Activated T-cell treated with anti-CD3 and anti-CD28 coated beads, Interleukin-2, amount 50 U/mL, for 24 hours (primary cell): ENCODE measurements at regions not wholly inside any gene's neighbourhood (a gene's known extent, or its start where the extent isn't known, plus 50 kb on each side); places are given as distances from the start of the nearest gene placed in this dataset.
"Not testable (repeated sequence)": the region's sequence is repeated elsewhere in the genome, so short reads cannot be mapped to it uniquely, and the experiment has no call there.

ENCODE experiments used
- DNase-seq: peaks from one replicate; pipeline ENCODE4 v3.0.0-alpha.2; 2020
- H3K27ac Mint-ChIP-seq: 2 replicates; pipeline ENCODE4 v1.8.0; 2020; ENCODE audit warnings: mild to moderate bottlenecking, mixed read lengths
- H3K27me3 Mint-ChIP-seq: 2 replicates; pipeline ENCODE4 v1.8.0; 2020; ENCODE audit warnings: mixed read lengths
- H3K36me3 Mint-ChIP-seq: 2 replicates; pipeline ENCODE4 v1.8.0; 2020; ENCODE audit warnings: low read depth, mixed read lengths
- H3K4me1 Mint-ChIP-seq: 2 replicates; pipeline ENCODE4 v1.8.0; 2020; ENCODE audit warnings: low read depth, mixed read lengths
- H3K4me3 Mint-ChIP-seq: 2 replicates; pipeline ENCODE4 v1.8.0; 2020; ENCODE audit warnings: mild to moderate bottlenecking, moderate library complexity, mixed read lengths
- H3K9me3 Mint-ChIP-seq: 2 replicates; pipeline ENCODE4 v1.8.0; 2020; ENCODE audit warnings: mixed read lengths

DNA sequence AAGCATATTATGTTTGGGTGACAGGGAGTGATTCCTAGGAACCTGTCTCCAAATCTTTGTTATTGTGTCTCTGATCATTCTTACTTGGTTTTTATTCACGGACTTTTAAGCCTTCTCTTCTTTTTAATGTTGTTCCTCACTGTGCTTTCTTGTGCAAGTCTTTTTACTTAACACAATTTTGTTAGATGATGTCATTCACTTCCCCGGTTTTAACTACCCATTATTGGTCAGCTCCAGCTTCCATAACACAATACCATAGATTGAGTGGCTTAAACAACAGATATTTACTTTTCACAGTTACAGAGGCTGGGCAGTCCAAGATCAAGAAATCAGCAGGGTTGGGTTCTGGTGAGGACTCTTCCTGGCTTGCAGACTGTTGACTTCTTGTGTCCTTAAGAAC lies 436.3 kb upstream of the CBLB start:
- no peak for DNase-seq
- no peak overlapping the region for H3K27ac Mint-ChIP-seq
- no peak overlapping the region for H3K4me3 Mint-ChIP-seq
- peaks cover 39% of the 10 kb centered on the region for H3K4me1 Mint-ChIP-seq
- no peaks in the 10 kb centered on the region for H3K9me3 Mint-ChIP-seq
- no peaks in the 10 kb centered on the region for H3K36me3 Mint-ChIP-seq
- H3K27me3 Mint-ChIP-seq, result no peaks in the 10 kb centered on the region

DNA sequence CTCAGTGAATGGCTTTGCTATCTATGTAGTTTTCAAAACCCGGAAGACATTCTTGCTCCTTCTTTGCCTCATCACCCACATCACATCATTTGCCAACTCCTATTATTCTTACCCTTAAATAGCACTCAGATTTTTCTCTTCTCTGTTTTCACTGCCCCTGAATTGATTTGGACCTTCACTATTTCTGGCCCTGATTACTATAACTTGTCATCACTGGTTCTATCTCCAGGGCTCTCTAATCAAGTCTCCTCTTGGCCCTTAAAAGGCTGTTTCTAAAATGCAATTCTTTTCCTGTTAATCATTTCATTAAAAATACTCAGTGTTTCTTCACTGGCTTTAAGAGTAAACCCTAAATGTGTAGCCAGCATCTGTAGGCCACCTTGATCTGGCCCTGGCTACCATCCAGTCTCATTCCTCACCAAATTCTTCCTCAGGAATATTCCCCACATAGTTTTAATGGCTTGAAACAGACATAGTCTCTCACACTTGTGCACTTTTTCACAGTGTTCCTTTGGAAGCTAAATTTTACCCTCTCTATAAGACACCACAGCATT lies 437.1 kb upstream of the CBLB start:
- DNase-seq, result no peak
- Mint-ChIP-seq H3K9me3 (no peaks in the 10 kb centered on the region), H3K27me3 (no peaks in the 10 kb centered on the region)

DNA sequence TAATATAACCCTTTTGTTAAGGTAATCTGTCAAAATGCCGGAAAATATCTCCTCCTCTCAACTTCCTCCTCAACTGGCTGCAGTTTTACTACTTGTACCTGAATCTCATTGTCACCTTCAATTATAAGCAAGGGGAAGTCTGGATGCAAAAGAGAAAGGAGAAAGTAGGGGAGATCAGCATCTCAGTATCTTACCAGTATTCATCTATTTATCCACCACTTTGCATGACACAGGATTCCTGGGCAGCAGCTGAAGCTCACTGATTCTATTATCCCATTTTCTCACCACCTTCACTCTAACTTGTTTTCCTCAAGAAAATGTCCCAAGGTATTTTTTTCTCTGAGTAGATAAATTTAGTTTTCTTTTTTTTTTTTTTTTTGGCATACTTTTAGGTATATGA lies 440.5 kb upstream of the CBLB start:
- no peak for DNase-seq
- Mint-ChIP-seq H3K27ac (no peak overlapping the region), H3K36me3 (no peaks in the 10 kb centered on the region), H3K4me1 (peaks cover 5% of the 10 kb centered on the region), H3K4me3 (no peak overlapping the region), H3K27me3 (no peaks in the 10 kb centered on the region), H3K9me3 (no peaks in the 10 kb centered on the region)

More for the DNA sequence above, 437.1 kb upstream of the CBLB start:
- H3K36me3 Mint-ChIP-seq, result no peaks in the 10 kb centered on the region
- H3K4me3 Mint-ChIP-seq, result no peak overlapping the region
- no peak overlapping the region for H3K27ac Mint-ChIP-seq
- H3K4me1 Mint-ChIP-seq, result peaks cover 36% of the 10 kb centered on the region

DNA sequence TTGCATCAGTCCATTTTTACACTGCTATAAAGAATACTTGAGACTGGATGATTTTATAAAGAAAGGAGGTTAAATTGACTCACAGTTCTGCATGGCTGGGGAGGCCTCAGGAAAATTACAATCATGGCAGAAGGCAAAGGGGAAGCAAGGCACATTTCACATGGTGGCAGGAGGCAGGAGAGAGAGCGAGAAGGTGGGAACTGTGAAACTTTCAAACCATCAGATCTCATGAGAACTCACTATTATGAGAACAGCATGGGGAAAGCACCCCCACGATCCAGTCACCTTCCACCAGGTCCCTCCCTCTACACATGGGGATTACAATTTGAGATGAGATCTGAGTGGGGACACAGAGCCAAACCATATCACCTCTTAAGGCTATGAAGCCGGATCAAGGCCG lies 441.0 kb upstream of the CBLB start:
- DNase-seq, H3K27ac Mint-ChIP-seq, H3K36me3 Mint-ChIP-seq, H3K27me3 Mint-ChIP-seq, H3K4me1 Mint-ChIP-seq, H3K4me3 Mint-ChIP-seq, H3K9me3 Mint-ChIP-seq: not testable (repeated sequence)

DNA sequence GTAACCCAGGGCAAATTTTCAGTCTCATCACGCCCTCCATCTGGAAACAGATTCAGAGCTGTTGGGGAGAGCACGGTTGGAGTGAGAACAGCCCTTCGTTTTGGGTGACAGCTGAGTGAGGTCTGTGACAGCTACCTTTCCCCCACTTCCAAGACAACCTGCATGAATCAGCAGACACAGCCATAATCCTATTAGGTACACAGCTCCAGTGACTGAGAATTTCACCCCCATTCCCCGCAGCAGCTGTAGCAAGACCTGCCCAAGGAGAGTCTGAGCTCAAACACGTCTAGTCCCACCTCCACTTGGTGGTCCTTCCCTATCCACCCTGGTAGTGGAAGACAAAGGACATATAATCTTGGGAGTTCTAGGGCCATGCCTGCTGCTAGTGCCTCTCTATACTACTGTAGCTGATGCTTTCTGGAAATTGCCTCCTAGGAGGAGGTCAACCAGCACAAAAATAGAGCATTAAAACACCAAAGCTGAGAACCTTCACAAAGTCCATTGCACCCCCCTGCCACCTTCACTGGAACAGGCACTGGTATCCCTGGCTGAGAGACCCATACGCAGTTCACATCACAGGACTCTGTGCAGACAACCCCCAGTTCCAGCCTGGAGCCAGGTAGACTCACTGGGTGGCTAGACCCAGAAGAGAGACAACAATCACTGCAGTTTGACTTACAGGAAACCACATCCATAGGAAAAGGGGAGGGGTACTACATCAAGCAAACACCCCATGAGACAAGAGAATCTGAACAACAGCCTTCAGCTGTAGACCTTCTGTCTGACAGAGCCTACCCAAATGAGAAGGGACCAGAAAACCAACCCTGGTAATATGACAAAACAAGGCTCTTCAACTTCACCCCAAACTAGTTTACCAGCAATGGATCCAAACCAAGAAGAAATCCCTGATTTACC lies 448.6 kb upstream of the CBLB start:
- no peak overlapping the region for H3K4me3 Mint-ChIP-seq
- H3K36me3 Mint-ChIP-seq, result no peaks in the 10 kb centered on the region
- DNase-seq, result no peak
- H3K27me3 Mint-ChIP-seq, result no peaks in the 10 kb centered on the region
- H3K27ac Mint-ChIP-seq, result no peak overlapping the region
- peaks cover 4% of the 10 kb centered on the region for H3K9me3 Mint-ChIP-seq
- peaks cover 19% of the 10 kb centered on the region for H3K4me1 Mint-ChIP-seq

DNA sequence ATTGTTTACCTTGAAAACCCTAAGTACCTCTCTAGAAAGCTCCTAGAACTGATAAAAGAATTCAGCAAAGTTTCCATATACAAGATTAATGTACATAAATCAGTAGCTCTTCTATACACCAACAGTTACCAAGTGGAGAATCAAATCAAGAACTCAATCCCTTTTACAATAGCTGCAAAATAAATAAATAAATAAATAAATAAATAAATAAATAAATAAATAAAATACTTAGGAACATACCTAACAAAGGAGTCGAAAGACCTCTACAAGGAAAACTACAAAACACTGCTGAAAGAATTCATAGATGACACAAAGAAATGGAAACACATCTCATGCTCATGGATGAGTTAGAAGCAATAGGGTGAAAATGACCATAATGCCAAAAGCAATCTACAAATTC lies 452.6 kb upstream of the CBLB start:
- Mint-ChIP-seq H3K36me3 (peaks cover 14% of the 10 kb centered on the region), H3K9me3 (peaks cover 26% of the 10 kb centered on the region), H3K4me1 (peaks cover 24% of the 10 kb centered on the region)
- not testable (repeated sequence) for DNase-seq, H3K4me3 Mint-ChIP-seq, H3K27ac Mint-ChIP-seq, H3K27me3 Mint-ChIP-seq

DNA sequence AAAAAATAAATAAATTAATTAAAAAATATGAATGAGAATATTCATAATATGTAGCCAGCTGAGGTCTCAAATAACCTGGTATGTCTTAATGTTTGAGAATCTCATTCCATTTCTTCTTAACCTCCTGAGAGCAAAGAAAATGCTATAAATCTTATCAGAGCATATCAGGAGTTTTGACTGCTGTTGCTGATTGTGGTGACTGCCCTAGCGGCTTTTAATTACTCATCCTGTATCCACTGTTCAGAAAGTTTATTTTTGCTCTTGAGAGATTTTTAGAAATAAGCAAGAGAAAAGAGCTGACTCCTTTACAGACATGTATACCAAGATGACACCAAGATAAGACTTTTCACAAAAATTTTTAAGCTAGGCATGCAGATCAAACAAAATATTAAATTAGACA lies 454.8 kb upstream of the CBLB start:
- Mint-ChIP-seq H3K4me3 (no peak overlapping the region), H3K27me3 (no peaks in the 10 kb centered on the region), H3K9me3 (peaks cover 26% of the 10 kb centered on the region), H3K4me1 (peaks cover 24% of the 10 kb centered on the region), H3K36me3 (peaks cover 14% of the 10 kb centered on the region), H3K27ac (no peak overlapping the region)
- no peak for DNase-seq

DNA sequence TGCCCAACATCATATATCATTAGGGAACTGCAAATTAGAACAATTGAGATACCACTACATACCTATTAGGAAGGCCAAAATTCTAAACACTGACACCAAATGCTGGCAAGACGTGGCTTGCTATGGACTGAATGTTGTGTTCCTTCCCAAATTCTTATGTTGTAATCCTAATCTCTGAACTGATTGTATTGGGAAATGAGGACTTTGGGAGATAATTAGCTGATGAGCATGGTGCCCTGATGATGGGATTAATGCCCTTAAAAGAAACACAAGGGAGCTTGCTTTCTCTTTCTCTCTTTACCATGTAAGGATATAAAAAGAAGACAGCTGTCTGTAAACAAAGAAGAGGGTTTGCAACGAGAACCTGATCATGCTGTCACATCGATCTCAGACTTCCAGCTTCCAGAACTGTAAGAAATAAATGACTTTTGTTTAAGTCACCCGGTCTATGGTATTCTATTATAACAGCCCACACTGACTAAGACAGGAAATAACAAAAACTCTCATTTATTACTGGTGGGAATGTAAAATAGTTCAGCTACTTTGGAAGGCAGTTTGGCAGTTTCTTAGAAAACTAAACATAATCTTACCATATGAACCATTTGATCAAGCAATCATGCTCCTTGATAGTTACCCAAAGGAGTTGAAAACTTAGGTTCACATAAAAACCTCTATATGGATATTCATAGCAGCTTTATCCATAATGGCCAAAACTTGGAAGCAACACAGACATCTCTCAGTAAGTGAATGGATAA lies 458.3 kb upstream of the CBLB start:
- Mint-ChIP-seq H3K4me1 (peaks cover 44% of the 10 kb centered on the region), H3K36me3 (peaks cover 14% of the 10 kb centered on the region), H3K4me3 (no peak overlapping the region), H3K27ac (peak overlapping the region; percentile 42), H3K9me3 (peaks cover 22% of the 10 kb centered on the region), H3K27me3 (no peaks in the 10 kb centered on the region)
- DNase-seq, result no peak

DNA sequence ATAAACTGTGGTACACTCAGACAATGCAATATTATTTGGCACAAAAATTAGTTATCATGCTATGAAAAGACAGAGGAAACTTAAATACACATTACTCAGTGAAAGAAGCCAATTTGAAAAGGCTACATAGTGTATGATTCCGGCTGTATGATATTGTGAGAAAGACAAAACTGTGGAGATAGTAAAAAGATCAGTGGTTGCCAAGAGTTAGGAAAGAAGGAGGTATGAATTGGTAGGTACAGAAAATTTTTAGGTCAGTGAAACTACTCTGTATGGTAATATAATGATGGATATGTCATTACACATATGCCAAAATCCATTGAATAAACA lies 458.8 kb upstream of the CBLB start:
- no peak for DNase-seq
- H3K9me3 Mint-ChIP-seq, result peaks cover 22% of the 10 kb centered on the region
- H3K4me1 Mint-ChIP-seq, result peaks cover 48% of the 10 kb centered on the region
- no peaks in the 10 kb centered on the region for H3K27me3 Mint-ChIP-seq
- peaks cover 14% of the 10 kb centered on the region for H3K36me3 Mint-ChIP-seq
- H3K4me3 Mint-ChIP-seq, result no peak overlapping the region
- no peak overlapping the region for H3K27ac Mint-ChIP-seq

DNA sequence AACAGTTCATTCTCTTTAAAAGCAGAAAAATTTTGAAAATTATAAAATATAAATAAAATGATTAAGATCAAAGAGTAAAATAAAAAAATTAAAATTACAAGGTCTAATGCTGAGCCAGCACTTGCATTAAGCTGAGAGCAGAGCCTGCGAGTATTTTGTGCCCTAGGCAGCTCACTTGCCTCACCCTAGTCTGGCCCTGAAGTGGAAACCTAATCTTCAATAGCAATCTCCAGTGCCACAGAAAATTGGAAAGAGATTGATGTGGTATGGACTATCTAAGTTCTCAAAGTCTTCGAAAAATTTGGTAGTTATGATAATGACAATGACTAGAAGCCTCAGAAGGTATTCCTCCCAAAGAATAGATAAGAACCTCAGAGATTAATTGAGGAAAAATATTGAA lies 459.4 kb upstream of the CBLB start:
- H3K9me3 Mint-ChIP-seq, result peaks cover 21% of the 10 kb centered on the region
- H3K27ac Mint-ChIP-seq, result no peak overlapping the region
- H3K27me3 Mint-ChIP-seq, result no peaks in the 10 kb centered on the region
- peaks cover 14% of the 10 kb centered on the region for H3K36me3 Mint-ChIP-seq
- H3K4me3 Mint-ChIP-seq, result no peak overlapping the region
- no peak for DNase-seq
- H3K4me1 Mint-ChIP-seq, result peaks cover 54% of the 10 kb centered on the region

DNA sequence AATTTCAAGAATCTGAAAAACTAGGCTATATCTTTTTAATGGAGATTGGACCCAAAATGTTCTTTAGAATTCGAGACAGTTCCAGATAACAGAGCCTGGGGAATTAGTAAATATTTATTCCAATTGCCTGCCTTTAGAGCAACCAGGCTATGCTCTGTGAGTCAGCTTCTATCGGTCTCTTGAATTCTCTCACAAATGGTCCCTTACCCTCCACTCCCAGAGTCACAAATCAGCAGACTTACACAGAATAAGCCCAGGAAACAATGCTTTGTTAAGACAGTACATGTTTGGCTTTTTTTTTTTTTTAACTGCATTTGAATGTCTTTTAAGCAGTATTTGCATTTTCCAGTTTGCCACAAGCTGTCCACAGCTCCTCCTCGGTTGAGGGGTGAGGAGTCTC lies 460.7 kb upstream of the CBLB start:
- H3K4me1 Mint-ChIP-seq, result peaks cover 65% of the 10 kb centered on the region
- H3K36me3 Mint-ChIP-seq, result peaks cover 10% of the 10 kb centered on the region
- H3K4me3 Mint-ChIP-seq, result no peak overlapping the region
- no peak for DNase-seq
- H3K27ac Mint-ChIP-seq, result peak overlapping the region; percentile 44
- peaks cover 10% of the 10 kb centered on the region for H3K9me3 Mint-ChIP-seq
- no peaks in the 10 kb centered on the region for H3K27me3 Mint-ChIP-seq

DNA sequence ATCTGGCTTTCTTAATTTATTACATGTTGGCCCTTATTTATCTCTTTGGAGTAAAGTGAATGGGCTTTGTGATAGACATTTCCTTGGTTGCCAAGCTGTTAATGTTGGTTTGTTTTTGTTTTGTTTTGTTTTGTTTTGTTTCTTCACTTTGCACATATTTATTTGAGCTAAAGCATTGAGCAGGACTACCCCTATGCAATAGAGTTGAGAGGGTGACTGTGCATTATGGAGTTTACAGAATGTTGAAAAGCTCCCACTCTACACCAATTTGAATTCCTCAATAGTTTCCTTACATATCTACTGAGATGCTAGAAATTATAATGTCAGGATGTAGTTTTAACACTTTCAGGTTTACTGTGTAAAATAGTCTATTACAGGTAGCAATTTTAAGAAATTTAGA lies 462.8 kb upstream of the CBLB start:
- peaks cover 3% of the 10 kb centered on the region for H3K9me3 Mint-ChIP-seq
- no peaks in the 10 kb centered on the region for H3K27me3 Mint-ChIP-seq
- peaks cover 3% of the 10 kb centered on the region for H3K36me3 Mint-ChIP-seq
- H3K4me3 Mint-ChIP-seq, result no peak overlapping the region
- H3K4me1 Mint-ChIP-seq, result peaks cover 79% of the 10 kb centered on the region
- DNase-seq, result no peak
- H3K27ac Mint-ChIP-seq, result peak overlapping the region; percentile 83

DNA sequence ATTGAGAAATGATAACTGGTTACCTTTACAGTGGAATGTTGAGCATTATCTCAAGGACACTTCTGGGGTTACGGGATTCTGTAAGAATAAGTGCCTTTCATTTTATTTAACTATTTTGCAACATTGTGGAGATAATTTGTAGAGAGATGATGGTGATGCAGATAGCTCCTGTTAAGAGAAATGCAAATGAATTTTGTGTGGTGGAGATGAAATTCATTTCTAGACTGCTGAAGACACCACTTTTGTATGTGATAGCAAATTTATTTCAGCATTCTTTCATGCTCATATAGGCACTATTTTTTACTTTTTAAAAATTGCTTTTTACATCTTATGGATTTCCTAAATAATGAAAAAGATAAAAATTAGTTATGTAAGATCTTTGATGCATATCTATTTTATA lies 463.3 kb upstream of the CBLB start:
- Mint-ChIP-seq H3K27ac (peak overlapping the region; percentile 97), H3K9me3 (peaks cover 6% of the 10 kb centered on the region), H3K36me3 (peaks cover 6% of the 10 kb centered on the region), H3K4me1 (peaks cover 79% of the 10 kb centered on the region), H3K4me3 (no peak overlapping the region), H3K27me3 (no peaks in the 10 kb centered on the region)
- DNase-seq, result no peak

DNA sequence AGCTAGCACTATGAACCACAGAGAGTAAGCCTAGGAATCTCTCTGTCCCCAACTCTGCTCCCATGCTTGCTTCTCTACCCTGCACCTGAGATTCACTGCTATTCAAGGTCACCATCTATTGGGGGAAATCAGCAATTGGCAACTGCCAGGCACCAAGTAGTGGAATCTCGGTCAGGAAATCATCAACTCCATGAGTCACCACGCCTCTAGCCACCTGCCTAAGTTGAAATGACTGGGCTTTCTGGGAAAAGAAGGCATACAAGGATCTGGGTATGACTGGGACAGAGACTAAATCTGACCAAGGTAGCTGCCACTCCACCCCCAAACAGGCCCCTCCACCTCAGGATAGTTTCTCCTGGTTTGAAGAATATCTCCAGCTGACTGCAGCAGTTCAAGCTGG lies 464.1 kb upstream of the CBLB start:
- H3K27ac Mint-ChIP-seq, result peak overlapping the region; percentile 97
- H3K4me1 Mint-ChIP-seq, result peaks cover 79% of the 10 kb centered on the region
- peak; percentile 74 for DNase-seq
- H3K27me3 Mint-ChIP-seq, result no peaks in the 10 kb centered on the region
- peak overlapping the region; percentile 64 for H3K4me3 Mint-ChIP-seq
- peaks cover 9% of the 10 kb centered on the region for H3K36me3 Mint-ChIP-seq
- peaks cover 8% of the 10 kb centered on the region for H3K9me3 Mint-ChIP-seq
